ENCODE measurements at regions not wholly inside any gene's neighbourhood (a gene's known extent, or its start where the extent isn't known, plus 50 kb on each side); places are given as distances from the start of the nearest gene placed in this dataset.

GRCh38 chr9:118532592-118532991 lies 828.4 kb downstream of the TLR4 start:
- TF ChIP-seq CTCF (optimal IDR thresholded peaks at IDR 0.05 in 1 of 3, IDR thresholded peaks at IDR 0.05 in 1 of 3, conservative IDR thresholded peaks at IDR 0.05 in 1 of 3; ENCODE audit: extremely low read depth in 1 of 3, insufficient read depth in 2 of 3, low read length in 3 of 3), result no peak
- TF ChIP-seq EZH2 (IDR thresholded peaks at IDR 0.05; ENCODE audit: low read length), result no peak
